ENCODE measurements at regions not wholly inside any gene's neighbourhood (a gene's known extent, or its start where the extent isn't known, plus 50 kb on each side); places are given as distances from the start of the nearest gene placed in this dataset.

GRCh38 chr6:54758340-54758739 is 88.2 kb upstream of the FAM83B start:
- Histone ChIP-seq H3K36me3 (ENCODE audit: control insufficient read depth, insufficient read depth, low read length) (no peaks in the 10 kb centered on the region), H3K4me3 (replicated peaks; ENCODE audit: low read depth, low read length) (no peak overlapping the region), H3K27me3 (replicated peaks; ENCODE audit: control insufficient read depth, insufficient read depth, low read length) (no peaks in the 10 kb centered on the region)
- TF ChIP-seq CTCF (IDR thresholded peaks at IDR 0.05; ENCODE audit: insufficient read depth, low read length, poor library complexity, severe bottlenecking) = no peak
- DNase-seq (ENCODE audit: extremely low read depth, insufficient read length) = no peak

GRCh38 chr6:54768494-54768893 is 78.1 kb upstream of the FAM83B start:
- TF ChIP-seq CTCF (IDR thresholded peaks at IDR 0.05; ENCODE audit: insufficient read depth, low read length, poor library complexity, severe bottlenecking) = no peak
- Histone ChIP-seq H3K27me3 (replicated peaks; ENCODE audit: control insufficient read depth, insufficient read depth, low read length) (no peaks in the 10 kb centered on the region), H3K4me3 (replicated peaks; ENCODE audit: low read depth, low read length) (no peak overlapping the region), H3K36me3 (ENCODE audit: control insufficient read depth, insufficient read depth, low read length) (no peaks in the 10 kb centered on the region)
- DNase-seq (ENCODE audit: extremely low read depth, insufficient read length) = no peak

- Histone ChIP-seq H3K27me3 (replicated peaks; ENCODE audit: control insufficient read depth, insufficient read depth, low read length) (no peaks in the 10 kb centered on the region), H3K36me3 (ENCODE audit: control insufficient read depth, insufficient read depth, low read length) (no peaks in the 10 kb centered on the region), H3K4me3 (replicated peaks; ENCODE audit: low read depth, low read length) (no peak overlapping the region)
- no peak for DNase-seq (ENCODE audit: extremely low read depth, insufficient read length)
- TF ChIP-seq CTCF (IDR thresholded peaks at IDR 0.05; ENCODE audit: insufficient read depth, low read length, poor library complexity, severe bottlenecking) = no peak
Observed at GRCh38 chr6:54770328-54770727, 76.2 kb upstream of the FAM83B start.

GRCh38 chr6:54771968-54772367 is 74.6 kb upstream of the FAM83B start:
- Histone ChIP-seq H3K27me3 (replicated peaks; ENCODE audit: control insufficient read depth, insufficient read depth, low read length) (no peaks in the 10 kb centered on the region), H3K4me3 (replicated peaks; ENCODE audit: low read depth, low read length) (no peak overlapping the region), H3K36me3 (ENCODE audit: control insufficient read depth, insufficient read depth, low read length) (no peaks in the 10 kb centered on the region)
- no peak for TF ChIP-seq CTCF (IDR thresholded peaks at IDR 0.05; ENCODE audit: insufficient read depth, low read length, poor library complexity, severe bottlenecking)
- no peak for DNase-seq (ENCODE audit: extremely low read depth, insufficient read length)

- no peak overlapping the region for H3K4me3 ChIP-seq (replicated peaks; ENCODE audit: low read depth, low read length)
- no peak for TF ChIP-seq CTCF (IDR thresholded peaks at IDR 0.05; ENCODE audit: insufficient read depth, low read length, poor library complexity, severe bottlenecking)
- H3K36me3 ChIP-seq (ENCODE audit: control insufficient read depth, insufficient read depth, low read length) = no peaks in the 10 kb centered on the region
- no peak for DNase-seq (ENCODE audit: extremely low read depth, insufficient read length)
- H3K27me3 ChIP-seq (replicated peaks; ENCODE audit: control insufficient read depth, insufficient read depth, low read length) = no peaks in the 10 kb centered on the region
Observed at GRCh38 chr6:54772610-54773009, 74.0 kb upstream of the FAM83B start.

- H3K36me3 ChIP-seq (ENCODE audit: control insufficient read depth, insufficient read depth, low read length) = no peaks in the 10 kb centered on the region
- DNase-seq (ENCODE audit: extremely low read depth, insufficient read length) = no peak
- no peaks in the 10 kb centered on the region for H3K27me3 ChIP-seq (replicated peaks; ENCODE audit: control insufficient read depth, insufficient read depth, low read length)
- no peak overlapping the region for H3K4me3 ChIP-seq (replicated peaks; ENCODE audit: low read depth, low read length)
- no peak for TF ChIP-seq CTCF (IDR thresholded peaks at IDR 0.05; ENCODE audit: insufficient read depth, low read length, poor library complexity, severe bottlenecking)
Observed at GRCh38 chr6:54775576-54775975, 71.0 kb upstream of the FAM83B start.

Data from GM06990 (cell line).